ENCODE measurements at regions not wholly inside any gene's neighbourhood (a gene's known extent, or its start where the extent isn't known, plus 50 kb on each side); places are given as distances from the start of the nearest gene placed in this dataset.

DNA sequence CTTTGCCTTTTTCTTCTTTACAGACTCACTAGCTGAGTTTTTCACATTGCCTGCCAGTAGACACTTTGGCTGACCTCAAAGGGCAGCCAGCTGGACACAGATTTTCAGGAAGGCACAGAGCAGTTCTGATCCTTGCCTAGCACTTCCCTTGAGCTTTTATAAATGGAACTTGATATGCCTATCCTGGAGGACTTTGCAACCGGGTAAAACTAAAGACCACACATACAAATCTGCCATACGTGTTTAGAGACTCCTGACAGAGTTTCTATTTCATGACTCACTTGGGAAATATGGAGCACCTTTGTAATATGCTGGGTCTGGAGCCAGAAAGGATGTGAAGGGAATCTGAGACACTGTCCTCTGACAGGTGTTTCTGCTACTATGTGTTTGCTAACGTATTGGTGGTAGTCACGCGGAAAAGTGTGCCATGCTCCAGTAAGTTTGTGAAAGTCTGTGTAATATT, 56.7 kb upstream of the RASSF6 start:
- TF ChIP-seq ELF4 (IDR thresholded peaks at IDR 0.05) (no peak), FOXA1 (IDR thresholded peaks at IDR 0.05) (no peak), SUZ12 (IDR thresholded peaks at IDR 0.05) (no peak), ZNF384 (IDR thresholded peaks at IDR 0.05) (no peak), NFRKB (IDR thresholded peaks at IDR 0.05) (no peak), L3MBTL2 (conservative IDR thresholded peaks at IDR 0.05) (no peak), FOXM1 (IDR thresholded peaks at IDR 0.05; ENCODE audit: borderline replicate concordance) (no peak), FOXK2 (IDR thresholded peaks at IDR 0.05) (no peak), ARNT (IDR thresholded peaks at IDR 0.05) (no peak), LEF1 (IDR thresholded peaks at IDR 0.05; ENCODE audit: borderline replicate concordance) (no peak), BHLHE40 (IDR thresholded peaks at IDR 0.05; ENCODE audit: borderline replicate concordance) (no peak)
- TF ChIP-seq, protein P1, sequence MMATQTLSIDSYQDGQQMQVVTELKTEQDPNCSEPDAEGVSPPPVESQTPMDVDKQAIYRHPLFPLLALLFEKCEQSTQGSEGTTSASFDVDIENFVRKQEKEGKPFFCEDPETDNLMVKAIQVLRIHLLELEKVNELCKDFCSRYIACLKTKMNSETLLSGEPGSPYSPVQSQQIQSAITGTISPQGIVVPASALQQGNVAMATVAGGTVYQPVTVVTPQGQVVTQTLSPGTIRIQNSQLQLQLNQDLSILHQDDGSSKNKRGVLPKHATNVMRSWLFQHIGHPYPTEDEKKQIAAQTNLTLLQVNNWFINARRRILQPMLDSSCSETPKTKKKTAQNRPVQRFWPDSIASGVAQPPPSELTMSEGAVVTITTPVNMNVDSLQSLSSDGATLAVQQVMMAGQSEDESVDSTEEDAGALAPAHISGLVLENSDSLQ (IDR thresholded peaks at IDR 0.05): no peak
